Natural killer cell (primary cell): ENCODE measurements at regions not wholly inside any gene's neighbourhood (a gene's known extent, or its start where the extent isn't known, plus 50 kb on each side); places are given as distances from the start of the nearest gene placed in this dataset.

Experiments
- ATAC-seq, 3 donors: fragments of 150-1000 bp in 2 of 3; fragments of 200-7000 bp in 1 of 3; cut with Tn5 transposase; 1 replicate in 1 of 3; 2 replicates in 2 of 3; pipeline ENCODE4 v1.10.0; 2021; ENCODE audit warnings: mild to moderate bottlenecking in 2 of 3, moderate library complexity in 2 of 3
- DNase-seq, 2 donors: peaks; one replicate each; pipeline versions ENCODE4 v3.0.0 to v3.0.0-alpha.2; 2013 to 2021; ENCODE audit warnings: mixed read lengths in 1 of 2
- H3K27ac ChIP-seq: one replicate; pipeline ENCODE4 v1.5.1; 2013; ENCODE audit warnings: mild to moderate bottlenecking, low read length
- H3K27me3 ChIP-seq: one replicate; pipeline ENCODE4 v1.6.1; 2013; ENCODE audit warnings: low read length; ENCODE audit not compliant: control insufficient read depth, insufficient read depth
- H3K36me3 ChIP-seq: one replicate; pipeline ENCODE4 v1.6.1; 2013; ENCODE audit warnings: low read length; ENCODE audit not compliant: control insufficient read depth, insufficient read depth
- H3K4me1 ChIP-seq: one replicate; pipeline ENCODE4 v1.6.1; 2013; ENCODE audit warnings: low read length; ENCODE audit not compliant: control insufficient read depth, insufficient read depth
- H3K4me3 ChIP-seq: one replicate; pipeline ENCODE4 v1.5.1; 2013; ENCODE audit warnings: low read length
- H3K9me3 ChIP-seq: one replicate; pipeline ENCODE4 v1.6.1; 2013; ENCODE audit warnings: low read length; ENCODE audit not compliant: control insufficient read depth, insufficient read depth
- H3K27ac Mint-ChIP-seq, 2 donors: one replicate each; pipeline ENCODE4 v1.8.0; 2022; ENCODE audit warnings: mild to moderate bottlenecking in 2 of 2, mixed read lengths in 2 of 2, moderate library complexity in 1 of 2
- H3K27me3 Mint-ChIP-seq, 2 donors: one replicate each; pipeline ENCODE4 v1.8.0; 2022; ENCODE audit warnings: low read depth in 2 of 2, mixed read lengths in 2 of 2
- H3K36me3 Mint-ChIP-seq: one replicate; pipeline ENCODE4 v1.8.0; 2022; ENCODE audit warnings: mixed read lengths
- H3K4me1 Mint-ChIP-seq, 2 donors: one replicate each; pipeline ENCODE4 v1.8.0; 2022; ENCODE audit warnings: mixed read lengths in 2 of 2
- H3K4me3 Mint-ChIP-seq: one replicate; pipeline ENCODE4 v1.8.0; 2022; ENCODE audit warnings: mild to moderate bottlenecking, moderate library complexity, mixed read lengths
- H3K9me3 Mint-ChIP-seq, 2 donors: one replicate each; pipeline ENCODE4 v1.8.0; 2022; ENCODE audit warnings: mixed read lengths in 2 of 2
- WGBS: methylation state at CpG from one replicate; pipeline ENCODE4 v1.1.7; 2013; ENCODE audit warnings: missing lambda C conversion rate; ENCODE audit not compliant: insufficient coverage; 5-methylcytosine and 5-hydroxymethylcytosine counted together
- intact Hi-C: fragments of 100-400 bp; cut with micrococcal nuclease; formaldehyde crosslinking; loops from one replicate; pipeline ENCODE4 v1.14.2; 2022
- TF ChIP-seq, protein P1 (sequence below): fragments of 200-600 bp; IDR thresholded peaks from one replicate; pipeline ENCODE4 v1.8.0; 2022; ENCODE audit warnings: antibody characterized with exemption

DNA sequence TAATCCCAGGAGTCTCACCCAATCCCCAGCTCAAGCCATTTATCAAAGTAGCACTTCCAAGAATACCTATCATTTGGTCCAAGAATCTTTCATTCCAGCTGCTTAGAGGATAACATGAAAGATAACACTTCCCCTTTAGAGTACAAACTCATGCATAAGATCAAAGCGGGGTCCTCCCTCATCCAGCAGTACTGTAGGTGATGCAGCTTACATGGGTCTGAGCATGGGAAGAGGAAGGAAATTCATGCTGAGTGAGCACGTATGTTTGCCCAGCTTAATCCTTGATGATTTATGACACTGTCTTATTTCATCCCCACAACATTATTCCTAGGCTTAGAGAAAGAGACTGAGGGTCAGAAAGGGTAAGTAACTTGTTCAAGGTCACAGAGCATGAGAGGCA, 167.1 kb upstream of the GJB5 start:
- Histone ChIP-seq H3K4me3 (no peak overlapping the region), H3K4me1 (no peaks in the 10 kb centered on the region), H3K9me3 (no peaks in the 10 kb centered on the region), H3K27me3 (no peaks in the 10 kb centered on the region), H3K36me3 (no peaks in the 10 kb centered on the region), H3K27ac (no peak overlapping the region)
- no peak overlapping the region for H3K4me3 Mint-ChIP-seq
- TF ChIP-seq, protein P1, sequence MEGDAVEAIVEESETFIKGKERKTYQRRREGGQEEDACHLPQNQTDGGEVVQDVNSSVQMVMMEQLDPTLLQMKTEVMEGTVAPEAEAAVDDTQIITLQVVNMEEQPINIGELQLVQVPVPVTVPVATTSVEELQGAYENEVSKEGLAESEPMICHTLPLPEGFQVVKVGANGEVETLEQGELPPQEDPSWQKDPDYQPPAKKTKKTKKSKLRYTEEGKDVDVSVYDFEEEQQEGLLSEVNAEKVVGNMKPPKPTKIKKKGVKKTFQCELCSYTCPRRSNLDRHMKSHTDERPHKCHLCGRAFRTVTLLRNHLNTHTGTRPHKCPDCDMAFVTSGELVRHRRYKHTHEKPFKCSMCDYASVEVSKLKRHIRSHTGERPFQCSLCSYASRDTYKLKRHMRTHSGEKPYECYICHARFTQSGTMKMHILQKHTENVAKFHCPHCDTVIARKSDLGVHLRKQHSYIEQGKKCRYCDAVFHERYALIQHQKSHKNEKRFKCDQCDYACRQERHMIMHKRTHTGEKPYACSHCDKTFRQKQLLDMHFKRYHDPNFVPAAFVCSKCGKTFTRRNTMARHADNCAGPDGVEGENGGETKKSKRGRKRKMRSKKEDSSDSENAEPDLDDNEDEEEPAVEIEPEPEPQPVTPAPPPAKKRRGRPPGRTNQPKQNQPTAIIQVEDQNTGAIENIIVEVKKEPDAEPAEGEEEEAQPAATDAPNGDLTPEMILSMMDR, result no peak
- WGBS, result no CpG with 5 or more reads among the region's 2 CpGs
- H3K4me1 Mint-ChIP-seq, result no peaks in the 10 kb centered on the region
- ATAC-seq (no peak), DNase-seq (no peak)
- H3K27ac Mint-ChIP-seq, result no peak overlapping the region
- intact Hi-C loops, result no loop called here
- peaks cover 4 to 12% of the 10 kb centered on the region in 2 donors for H3K27me3 Mint-ChIP-seq
- no peaks in the 10 kb centered on the region for H3K9me3 Mint-ChIP-seq
- H3K36me3 Mint-ChIP-seq, result no peaks in the 10 kb centered on the region

- WGBS, result 72% methylated on average over 4 of the region's 4 CpGs
- Mint-ChIP-seq H3K4me3 (no peak overlapping the region), H3K27me3 (peaks cover 6 to 21% of the 10 kb centered on the region in 2 donors)
Measured at GRCh38 chr1:34590211-34590623, 164.6 kb upstream of the GJB5 start.

GRCh38 chr1:34591751-34592629, 162.9 kb upstream of the GJB5 start:
- TF ChIP-seq, protein P1, result no peak
- H3K9me3 ChIP-seq, result no peaks in the 10 kb centered on the region
- H3K4me3 ChIP-seq, result no peak overlapping the region
- intact Hi-C loops, result no loop called here
- H3K36me3 ChIP-seq, result no peaks in the 10 kb centered on the region
- Mint-ChIP-seq H3K36me3 (no peaks in the 10 kb centered on the region), H3K9me3 (no peaks in the 10 kb centered on the region), H3K4me3 (no peak overlapping the region), H3K27ac (no peak overlapping the region), H3K4me1 (no peaks in the 10 kb centered on the region), H3K27me3 (peaks cover 6 to 21% of the 10 kb centered on the region in 2 donors)
- no peak for ATAC-seq
- DNase-seq, result no peak
- 74% methylated on average over 3 of the region's 4 CpGs for WGBS
- no peak overlapping the region for H3K27ac ChIP-seq
- no peaks in the 10 kb centered on the region for H3K27me3 ChIP-seq
- no peaks in the 10 kb centered on the region for H3K4me1 ChIP-seq

More at GRCh38 chr1:34590211-34590623, 164.6 kb upstream of the GJB5 start:
- DNase-seq (no peak), ATAC-seq (no peak)
- no peaks in the 10 kb centered on the region for H3K9me3 ChIP-seq
- no peaks in the 10 kb centered on the region for H3K27me3 ChIP-seq
- TF ChIP-seq, protein P1, result no peak
- intact Hi-C loops, result no loop called here
- H3K9me3 Mint-ChIP-seq, result no peaks in the 10 kb centered on the region
- H3K27ac ChIP-seq, result no peak overlapping the region
- no peaks in the 10 kb centered on the region for H3K36me3 Mint-ChIP-seq
- H3K4me1 ChIP-seq, result no peaks in the 10 kb centered on the region
- H3K27ac Mint-ChIP-seq, result no peak overlapping the region
- H3K36me3 ChIP-seq, result no peaks in the 10 kb centered on the region
- no peaks in the 10 kb centered on the region for H3K4me1 Mint-ChIP-seq
- H3K4me3 ChIP-seq, result no peak overlapping the region
